ENCODE measurements at regions not wholly inside any gene's neighbourhood (a gene's known extent, or its start where the extent isn't known, plus 50 kb on each side); places are given as distances from the start of the nearest gene placed in this dataset.

DNA sequence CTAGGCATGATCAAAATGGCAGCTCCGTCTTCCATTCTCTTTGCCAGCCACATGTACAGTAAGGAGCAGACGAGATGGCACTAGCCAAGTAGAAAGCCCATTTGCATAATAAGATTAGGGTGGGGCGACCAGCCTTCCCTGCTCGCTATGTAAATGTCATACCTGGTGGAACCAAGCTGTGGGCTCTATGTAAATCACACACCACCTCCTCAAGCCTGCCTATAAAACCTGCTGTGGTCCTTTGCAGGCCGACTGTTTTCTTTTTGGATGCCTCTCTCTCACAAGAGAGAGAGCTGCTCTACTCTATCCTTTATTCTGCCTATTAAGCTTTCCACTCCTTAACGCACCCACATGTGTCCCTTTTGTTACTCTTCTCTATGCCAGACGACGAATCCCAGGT, 1472.7 kb downstream of the ARAP2 start:
- TF ChIP-seq, protein P1, sequence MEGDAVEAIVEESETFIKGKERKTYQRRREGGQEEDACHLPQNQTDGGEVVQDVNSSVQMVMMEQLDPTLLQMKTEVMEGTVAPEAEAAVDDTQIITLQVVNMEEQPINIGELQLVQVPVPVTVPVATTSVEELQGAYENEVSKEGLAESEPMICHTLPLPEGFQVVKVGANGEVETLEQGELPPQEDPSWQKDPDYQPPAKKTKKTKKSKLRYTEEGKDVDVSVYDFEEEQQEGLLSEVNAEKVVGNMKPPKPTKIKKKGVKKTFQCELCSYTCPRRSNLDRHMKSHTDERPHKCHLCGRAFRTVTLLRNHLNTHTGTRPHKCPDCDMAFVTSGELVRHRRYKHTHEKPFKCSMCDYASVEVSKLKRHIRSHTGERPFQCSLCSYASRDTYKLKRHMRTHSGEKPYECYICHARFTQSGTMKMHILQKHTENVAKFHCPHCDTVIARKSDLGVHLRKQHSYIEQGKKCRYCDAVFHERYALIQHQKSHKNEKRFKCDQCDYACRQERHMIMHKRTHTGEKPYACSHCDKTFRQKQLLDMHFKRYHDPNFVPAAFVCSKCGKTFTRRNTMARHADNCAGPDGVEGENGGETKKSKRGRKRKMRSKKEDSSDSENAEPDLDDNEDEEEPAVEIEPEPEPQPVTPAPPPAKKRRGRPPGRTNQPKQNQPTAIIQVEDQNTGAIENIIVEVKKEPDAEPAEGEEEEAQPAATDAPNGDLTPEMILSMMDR (IDR thresholded peaks at IDR 0.05): no peak
- TF ChIP-seq POLR2A (IDR thresholded peaks at IDR 0.05): no peak

Data from right lobe of liver (tissue), 4 donors.